ENCODE measurements at regions not wholly inside any gene's neighbourhood (a gene's known extent, or its start where the extent isn't known, plus 50 kb on each side); places are given as distances from the start of the nearest gene placed in this dataset.

GRCh38 chr3:25266677-25267076 lies 161.4 kb upstream of the RARB start:
- Histone ChIP-seq H3K27me3 (ENCODE audit: control insufficient read depth, insufficient read depth, low read length) (no peaks in the 10 kb centered on the region), H3K36me3 (ENCODE audit: insufficient read depth, low read length) (no peaks in the 10 kb centered on the region), H3K9me3 (replicated peaks; ENCODE audit: low read length) (no peaks in the 10 kb centered on the region), H3K4me2 (ENCODE audit: low read length) (no peak overlapping the region), H3K4me3 (ENCODE audit: low read length) (no peak overlapping the region), H3K4me1 (ENCODE audit: control insufficient read depth, insufficient read depth, low read length) (no peaks in the 10 kb centered on the region), H3K9ac (ENCODE audit: low read depth, low read length) (no peak overlapping the region)

GRCh38 chr3:25272090-25272489 lies 156.0 kb upstream of the RARB start:
- Histone ChIP-seq H3K36me3 (ENCODE audit: insufficient read depth, low read length) (no peaks in the 10 kb centered on the region), H3K4me2 (ENCODE audit: low read length) (no peak overlapping the region), H3K27me3 (ENCODE audit: control insufficient read depth, insufficient read depth, low read length) (no peaks in the 10 kb centered on the region), H3K4me3 (ENCODE audit: low read length) (no peak overlapping the region), H3K9me3 (replicated peaks; ENCODE audit: low read length) (no peaks in the 10 kb centered on the region), H3K9ac (ENCODE audit: low read depth, low read length) (no peak overlapping the region), H3K4me1 (ENCODE audit: control insufficient read depth, insufficient read depth, low read length) (no peaks in the 10 kb centered on the region)

DNA sequence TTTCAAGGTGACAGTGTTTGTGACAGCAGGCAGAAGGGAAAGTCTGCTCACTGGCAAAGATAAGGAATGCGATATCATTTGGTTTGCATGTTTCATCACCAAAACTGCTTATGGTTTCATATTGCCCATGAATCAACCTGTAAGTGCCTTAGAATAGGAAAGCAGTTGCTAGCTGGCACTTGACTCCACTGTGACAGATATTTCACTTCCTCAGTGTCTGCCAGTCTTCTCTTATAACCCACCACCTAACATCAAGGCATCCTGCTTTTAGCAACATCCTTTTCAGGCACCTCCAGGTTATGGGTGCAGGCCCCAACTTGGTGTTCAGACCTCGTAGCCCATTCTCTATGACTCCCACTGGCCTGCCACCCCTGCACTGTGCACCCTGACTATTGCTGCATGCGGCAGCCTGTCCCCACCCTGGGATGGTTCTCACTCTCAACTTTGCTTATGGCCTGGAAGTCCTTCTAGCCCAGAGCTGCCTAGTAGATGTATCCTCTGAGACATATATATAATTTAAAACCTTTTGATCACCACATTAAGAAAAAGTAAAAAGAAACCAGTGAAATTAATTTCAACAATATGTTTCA lies 154.4 kb upstream of the RARB start:
- H3K4me3 ChIP-seq (ENCODE audit: low read length), result no peak overlapping the region
- no peaks in the 10 kb centered on the region for H3K9me3 ChIP-seq (replicated peaks; ENCODE audit: low read length)
- no peak overlapping the region for H3K4me2 ChIP-seq (ENCODE audit: low read length)
- no peak overlapping the region for H3K9ac ChIP-seq (ENCODE audit: low read depth, low read length)
- H3K27me3 ChIP-seq (ENCODE audit: control insufficient read depth, insufficient read depth, low read length), result no peaks in the 10 kb centered on the region
- no peaks in the 10 kb centered on the region for H3K36me3 ChIP-seq (ENCODE audit: insufficient read depth, low read length)
- H3K4me1 ChIP-seq (ENCODE audit: control insufficient read depth, insufficient read depth, low read length), result no peaks in the 10 kb centered on the region

- H3K27me3 ChIP-seq (ENCODE audit: control insufficient read depth, insufficient read depth, low read length), result no peaks in the 10 kb centered on the region
- H3K9ac ChIP-seq (ENCODE audit: low read depth, low read length), result no peak overlapping the region
- H3K4me2 ChIP-seq (ENCODE audit: low read length), result no peak overlapping the region
- H3K36me3 ChIP-seq (ENCODE audit: insufficient read depth, low read length), result no peaks in the 10 kb centered on the region
- H3K4me3 ChIP-seq (ENCODE audit: low read length), result no peak overlapping the region
- H3K4me1 ChIP-seq (ENCODE audit: control insufficient read depth, insufficient read depth, low read length), result no peaks in the 10 kb centered on the region
- no peaks in the 10 kb centered on the region for H3K9me3 ChIP-seq (replicated peaks; ENCODE audit: low read length)
Measured at GRCh38 chr3:25277503-25277902, 150.6 kb upstream of the RARB start.

DNA sequence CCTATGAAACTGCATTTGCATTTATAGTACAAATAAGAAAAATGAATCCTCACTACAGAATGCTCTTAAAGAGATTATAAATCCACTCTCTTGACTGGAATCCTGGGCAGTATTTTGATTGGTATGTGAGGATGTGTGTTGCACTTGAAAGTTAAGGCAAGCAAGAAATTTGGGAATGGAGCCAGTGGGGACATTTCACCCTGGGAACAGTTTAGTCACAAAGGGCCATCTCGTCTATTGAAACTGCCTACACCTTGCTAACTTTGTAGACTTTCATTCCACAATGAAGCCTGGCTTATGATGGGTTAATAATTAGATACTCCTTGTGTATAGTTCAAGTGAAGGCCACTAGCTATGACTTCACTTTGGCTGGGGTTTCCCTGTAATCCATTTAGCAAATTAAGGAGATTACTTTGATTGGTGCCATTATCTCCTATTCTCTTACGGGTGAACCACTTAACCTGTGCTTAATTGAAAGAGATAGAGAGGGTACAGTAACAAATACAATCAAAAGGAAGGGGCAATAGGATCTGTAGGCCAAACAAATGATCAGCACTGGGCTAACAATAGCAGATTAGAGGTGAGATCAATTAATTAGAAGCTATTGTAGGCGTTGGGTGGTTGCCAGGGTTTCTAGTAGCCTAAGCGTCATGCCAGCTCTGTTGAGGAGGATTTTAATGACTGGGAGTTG lies 146.9 kb upstream of the RARB start:
- Histone ChIP-seq H3K9ac (ENCODE audit: low read depth, low read length) (no peak overlapping the region), H3K4me2 (ENCODE audit: low read length) (no peak overlapping the region), H3K9me3 (replicated peaks; ENCODE audit: low read length) (no peaks in the 10 kb centered on the region), H3K4me1 (ENCODE audit: control insufficient read depth, insufficient read depth, low read length) (peaks cover 7% of the 10 kb centered on the region), H3K36me3 (ENCODE audit: insufficient read depth, low read length) (no peaks in the 10 kb centered on the region), H3K4me3 (ENCODE audit: low read length) (no peak overlapping the region), H3K27me3 (ENCODE audit: control insufficient read depth, insufficient read depth, low read length) (no peaks in the 10 kb centered on the region)

GRCh38 chr3:25281732-25282126 lies 146.3 kb upstream of the RARB start:
- H3K27me3 ChIP-seq (ENCODE audit: control insufficient read depth, insufficient read depth, low read length), result no peaks in the 10 kb centered on the region
- no peak overlapping the region for H3K4me2 ChIP-seq (ENCODE audit: low read length)
- H3K4me3 ChIP-seq (ENCODE audit: low read length), result no peak overlapping the region
- no peaks in the 10 kb centered on the region for H3K36me3 ChIP-seq (ENCODE audit: insufficient read depth, low read length)
- H3K9ac ChIP-seq (ENCODE audit: low read depth, low read length), result no peak overlapping the region
- H3K4me1 ChIP-seq (ENCODE audit: control insufficient read depth, insufficient read depth, low read length), result peaks cover 7% of the 10 kb centered on the region
- H3K9me3 ChIP-seq (replicated peaks; ENCODE audit: low read length), result no peaks in the 10 kb centered on the region

DNA sequence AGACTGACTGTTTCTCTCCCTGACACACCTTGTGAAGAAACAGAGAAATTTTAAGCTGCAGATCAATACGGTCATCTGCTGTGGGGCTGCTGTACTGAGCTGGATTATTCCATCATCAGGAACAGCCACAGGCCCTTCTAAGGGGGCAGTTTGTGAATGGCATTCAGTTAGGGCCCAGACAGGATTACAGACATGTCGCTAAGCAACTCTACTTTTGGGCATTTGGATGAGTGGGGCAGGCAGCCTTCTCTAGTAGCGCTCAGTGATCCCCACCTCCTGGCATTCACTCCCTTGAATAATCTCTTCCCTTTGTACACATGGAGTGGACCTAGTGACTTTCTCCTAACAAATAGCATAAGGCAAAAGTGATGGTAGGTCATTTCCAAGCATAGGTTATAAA lies 144.4 kb upstream of the RARB start:
- Histone ChIP-seq H3K4me3 (ENCODE audit: low read length) (no peak overlapping the region), H3K9me3 (replicated peaks; ENCODE audit: low read length) (no peaks in the 10 kb centered on the region), H3K27me3 (ENCODE audit: control insufficient read depth, insufficient read depth, low read length) (no peaks in the 10 kb centered on the region), H3K36me3 (ENCODE audit: insufficient read depth, low read length) (no peaks in the 10 kb centered on the region), H3K9ac (ENCODE audit: low read depth, low read length) (no peak overlapping the region), H3K4me2 (ENCODE audit: low read length) (no peak overlapping the region), H3K4me1 (ENCODE audit: control insufficient read depth, insufficient read depth, low read length) (peaks cover 7% of the 10 kb centered on the region)

DNA sequence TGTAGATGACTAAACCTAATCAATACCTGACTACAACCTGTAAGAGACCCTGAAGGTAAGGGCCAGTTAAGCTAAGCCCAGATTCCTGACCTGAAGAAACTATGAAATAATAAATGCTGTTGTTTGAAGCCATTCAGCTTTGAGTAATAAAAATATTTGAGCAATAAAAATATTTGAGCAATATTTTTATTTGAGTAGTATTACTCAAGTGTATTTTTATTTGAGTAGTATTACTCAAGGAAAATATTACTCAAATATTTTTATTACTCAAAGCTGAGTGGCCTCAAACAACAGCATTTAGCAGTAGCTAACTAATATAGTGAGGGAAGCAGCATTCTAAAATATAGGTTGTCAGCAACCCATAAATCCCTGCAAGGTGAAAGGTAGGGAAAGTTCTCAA lies 143.8 kb upstream of the RARB start:
- H3K36me3 ChIP-seq (ENCODE audit: insufficient read depth, low read length), result no peaks in the 10 kb centered on the region
- H3K4me3 ChIP-seq (ENCODE audit: low read length), result no peak overlapping the region
- H3K4me1 ChIP-seq (ENCODE audit: control insufficient read depth, insufficient read depth, low read length), result peaks cover 7% of the 10 kb centered on the region
- no peaks in the 10 kb centered on the region for H3K27me3 ChIP-seq (ENCODE audit: control insufficient read depth, insufficient read depth, low read length)
- no peaks in the 10 kb centered on the region for H3K9me3 ChIP-seq (replicated peaks; ENCODE audit: low read length)
- H3K9ac ChIP-seq (ENCODE audit: low read depth, low read length), result no peak overlapping the region
- no peak overlapping the region for H3K4me2 ChIP-seq (ENCODE audit: low read length)

- Histone ChIP-seq H3K4me3 (ENCODE audit: low read length) (no peak overlapping the region), H3K9me3 (replicated peaks; ENCODE audit: low read length) (no peaks in the 10 kb centered on the region), H3K27me3 (ENCODE audit: control insufficient read depth, insufficient read depth, low read length) (no peaks in the 10 kb centered on the region), H3K9ac (ENCODE audit: low read depth, low read length) (no peak overlapping the region), H3K4me2 (ENCODE audit: low read length) (no peak overlapping the region), H3K4me1 (ENCODE audit: control insufficient read depth, insufficient read depth, low read length) (peaks cover 7% of the 10 kb centered on the region), H3K36me3 (ENCODE audit: insufficient read depth, low read length) (no peaks in the 10 kb centered on the region)
Measured at GRCh38 chr3:25287291-25287884, 140.7 kb upstream of the RARB start.

- Histone ChIP-seq H3K27me3 (ENCODE audit: control insufficient read depth, insufficient read depth, low read length) (no peaks in the 10 kb centered on the region), H3K4me2 (ENCODE audit: low read length) (no peak overlapping the region), H3K9me3 (replicated peaks; ENCODE audit: low read length) (no peaks in the 10 kb centered on the region), H3K4me3 (ENCODE audit: low read length) (no peak overlapping the region), H3K36me3 (ENCODE audit: insufficient read depth, low read length) (no peaks in the 10 kb centered on the region), H3K4me1 (ENCODE audit: control insufficient read depth, insufficient read depth, low read length) (peaks cover 7% of the 10 kb centered on the region), H3K9ac (ENCODE audit: low read depth, low read length) (no peak overlapping the region)
Measured at GRCh38 chr3:25288413-25288812, 139.7 kb upstream of the RARB start.

DNA sequence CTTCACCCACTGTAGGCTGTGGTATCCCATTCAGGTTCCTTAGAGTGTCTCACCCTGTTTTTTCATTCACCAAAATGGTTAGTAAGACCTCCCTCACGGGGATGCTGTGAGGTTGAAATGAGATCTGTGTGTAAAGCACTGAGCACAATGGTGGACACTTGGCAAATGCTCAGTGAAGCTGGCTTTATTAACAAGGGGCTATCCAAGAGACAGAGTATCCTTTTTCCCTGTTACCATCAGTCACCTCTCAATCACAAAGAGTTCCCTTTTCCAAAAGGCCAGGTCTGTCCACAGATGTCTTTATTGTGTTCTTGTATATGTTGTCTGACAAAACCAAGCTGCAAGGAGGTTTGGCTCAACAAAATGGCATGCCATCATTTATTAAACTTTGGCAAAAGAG lies 138.9 kb upstream of the RARB start:
- no peaks in the 10 kb centered on the region for H3K36me3 ChIP-seq (ENCODE audit: insufficient read depth, low read length)
- no peak overlapping the region for H3K4me3 ChIP-seq (ENCODE audit: low read length)
- no peak overlapping the region for H3K9ac ChIP-seq (ENCODE audit: low read depth, low read length)
- no peak overlapping the region for H3K4me2 ChIP-seq (ENCODE audit: low read length)
- no peaks in the 10 kb centered on the region for H3K9me3 ChIP-seq (replicated peaks; ENCODE audit: low read length)
- H3K27me3 ChIP-seq (ENCODE audit: control insufficient read depth, insufficient read depth, low read length), result no peaks in the 10 kb centered on the region
- H3K4me1 ChIP-seq (ENCODE audit: control insufficient read depth, insufficient read depth, low read length), result peaks cover 3% of the 10 kb centered on the region

- Histone ChIP-seq H3K9ac (ENCODE audit: low read depth, low read length) (no peak overlapping the region), H3K27me3 (ENCODE audit: control insufficient read depth, insufficient read depth, low read length) (peaks cover 3% of the 10 kb centered on the region), H3K9me3 (replicated peaks; ENCODE audit: low read length) (no peaks in the 10 kb centered on the region), H3K4me1 (ENCODE audit: control insufficient read depth, insufficient read depth, low read length) (peaks cover under 1% of the 10 kb centered on the region), H3K4me3 (ENCODE audit: low read length) (no peak overlapping the region), H3K36me3 (ENCODE audit: insufficient read depth, low read length) (no peaks in the 10 kb centered on the region), H3K4me2 (ENCODE audit: low read length) (no peak overlapping the region)
Measured at GRCh38 chr3:25289663-25290062, 138.4 kb upstream of the RARB start.
